Fibroblast of villous mesenchyme (primary cell): ENCODE measurements at regions not wholly inside any gene's neighbourhood (a gene's known extent, or its start where the extent isn't known, plus 50 kb on each side); places are given as distances from the start of the nearest gene placed in this dataset.

Experiments used
- DNase-seq: peaks from one replicate; pipeline ENCODE4 v3.0.0-alpha.2; 2010; ENCODE audit warnings: low read depth
- H3K4me3 ChIP-seq: 2 replicates; pipeline ENCODE4 v1.5.1; 2011; ENCODE audit warnings: low read depth, mild to moderate bottlenecking, low read length
- CTCF ChIP-seq: IDR thresholded peaks from 2 replicates; pipeline ENCODE4 v1.5.1; 2012; ENCODE audit warnings: low read depth, mild to moderate bottlenecking, low read length; ENCODE audit not compliant: insufficient read depth

DNA sequence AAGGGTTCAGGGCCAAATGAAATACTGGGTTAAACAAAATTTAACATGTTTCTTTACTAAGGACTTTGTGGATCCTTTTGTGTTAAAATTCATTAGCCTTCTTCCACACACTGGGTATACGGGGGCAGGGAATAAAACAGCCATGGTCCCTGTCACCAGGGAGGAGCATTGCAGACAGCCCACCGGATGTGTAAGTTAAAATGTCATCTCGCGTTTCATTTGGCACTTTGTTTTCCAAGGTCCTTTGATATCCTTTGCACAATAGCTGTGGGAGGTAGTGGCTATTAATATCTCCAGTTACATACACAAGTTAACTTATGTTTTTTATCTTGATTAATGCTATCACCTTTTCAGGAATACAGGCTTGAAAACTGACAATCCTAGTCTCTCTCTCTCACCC, 172.7 kb downstream of the BARHL2 start:
- DNase-seq, result no peak
- TF ChIP-seq CTCF, result no peak

DNA sequence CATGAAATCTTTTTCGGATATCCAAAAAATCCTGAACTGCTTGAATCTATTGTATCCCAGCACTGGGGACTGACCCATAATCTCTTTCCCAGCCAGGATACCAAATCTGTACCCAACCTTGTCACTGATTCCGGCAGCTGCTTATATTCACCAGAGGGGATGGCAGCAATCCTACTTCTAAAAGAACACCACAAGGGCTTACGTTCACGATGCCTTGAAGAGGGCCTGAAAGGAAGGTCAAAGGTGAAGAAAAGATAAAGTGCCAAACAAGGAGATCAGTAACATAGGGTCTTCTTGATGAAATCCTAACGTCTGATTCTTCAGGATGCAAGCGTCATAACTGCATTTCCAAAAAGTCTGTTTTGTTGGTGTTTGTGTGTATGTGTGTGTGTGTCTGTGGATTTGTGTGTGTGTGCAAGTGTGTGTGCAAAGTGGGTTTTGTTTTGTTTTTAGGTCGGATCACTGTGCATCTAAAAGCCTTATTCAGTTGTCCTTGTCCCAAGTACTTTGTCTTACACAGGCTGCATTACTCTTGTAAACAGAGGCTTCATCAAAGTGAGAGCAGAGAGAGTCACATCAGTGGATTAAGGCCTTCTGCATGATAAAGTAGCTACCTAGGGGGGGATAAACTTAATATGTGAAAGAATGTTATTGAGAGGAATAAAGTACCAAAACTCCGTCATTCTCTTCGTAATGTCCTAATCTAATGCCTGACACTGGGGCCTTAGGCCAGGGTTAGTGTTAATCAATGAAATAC, 179.3 kb downstream of the BARHL2 start:
- no peak overlapping the region for H3K4me3 ChIP-seq
- TF ChIP-seq CTCF, result no peak
- DNase-seq, result no peak

More for the DNA sequence above, 172.7 kb downstream of the BARHL2 start:
- H3K4me3 ChIP-seq, result no peak overlapping the region

DNA sequence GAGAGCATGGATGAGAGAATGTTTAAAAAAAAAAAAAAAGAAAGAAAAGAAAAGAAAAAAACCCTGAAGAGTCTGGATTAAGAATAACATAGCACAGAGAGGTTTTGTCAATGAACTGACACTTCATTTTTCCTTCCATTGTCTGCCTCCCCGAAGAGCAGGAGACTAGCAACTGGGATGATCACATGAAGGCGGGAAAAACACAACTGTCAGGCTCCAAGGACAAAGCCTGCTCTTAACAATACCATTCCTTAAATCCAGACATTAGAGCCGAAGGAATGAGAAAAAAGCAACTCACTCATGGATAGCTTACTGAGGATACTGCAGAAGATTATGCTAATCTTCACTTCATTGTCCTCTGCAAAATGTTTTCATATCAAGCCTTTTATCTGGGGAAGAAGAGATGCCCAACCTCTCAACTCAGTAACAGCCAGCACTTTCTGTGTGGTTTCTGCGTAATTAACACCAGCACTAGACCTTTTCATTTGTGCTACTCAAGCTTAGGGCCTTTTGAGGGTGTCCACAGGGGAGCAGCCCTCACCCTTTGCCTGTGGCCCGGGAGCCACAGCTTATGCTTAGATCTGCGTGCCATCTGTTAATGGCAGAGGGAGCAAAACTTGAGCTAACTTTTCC, 182.3 kb downstream of the BARHL2 start:
- no peak for DNase-seq
- no peak for TF ChIP-seq CTCF
- no peak overlapping the region for H3K4me3 ChIP-seq

DNA sequence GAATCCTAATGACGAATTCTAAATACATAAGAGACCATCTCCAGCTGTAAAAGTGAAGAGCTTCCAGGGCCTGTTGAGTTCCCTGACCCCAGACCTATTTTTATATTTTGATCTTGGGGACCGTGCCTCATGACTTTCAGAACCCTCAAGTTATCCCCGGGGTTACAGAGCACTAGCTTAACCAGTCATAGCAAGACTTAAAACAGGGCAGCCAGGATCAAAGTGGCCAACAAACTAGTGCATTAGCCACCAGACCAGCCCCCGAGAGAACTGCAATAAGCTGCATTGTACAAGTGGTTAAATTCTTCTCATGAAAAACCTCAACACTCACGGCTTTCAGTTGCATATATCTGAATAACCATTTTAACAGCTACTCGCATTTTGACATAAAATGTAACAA, 183.0 kb downstream of the BARHL2 start:
- DNase-seq, result no peak
- no peak for TF ChIP-seq CTCF
- H3K4me3 ChIP-seq, result no peak overlapping the region

DNA sequence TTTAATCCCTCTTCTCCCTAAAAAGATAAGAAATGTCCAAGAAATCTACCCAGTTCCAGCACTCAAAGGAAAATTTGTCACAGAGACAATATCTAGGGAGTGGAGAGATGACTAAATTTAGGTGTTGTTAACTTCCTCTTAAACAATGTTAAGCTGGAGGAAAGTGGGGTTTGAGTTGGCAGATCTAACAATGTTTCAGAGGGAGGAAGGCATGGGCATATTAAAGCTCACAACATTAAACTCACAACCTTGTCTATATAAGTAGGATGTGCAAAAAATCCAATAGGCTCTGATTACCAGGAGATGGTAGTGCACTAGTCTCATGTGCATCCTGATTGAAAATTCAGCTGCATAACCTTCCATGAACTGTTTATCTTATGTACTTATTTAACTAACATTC, 190.1 kb downstream of the BARHL2 start:
- TF ChIP-seq CTCF, result no peak
- DNase-seq, result no peak

DNA sequence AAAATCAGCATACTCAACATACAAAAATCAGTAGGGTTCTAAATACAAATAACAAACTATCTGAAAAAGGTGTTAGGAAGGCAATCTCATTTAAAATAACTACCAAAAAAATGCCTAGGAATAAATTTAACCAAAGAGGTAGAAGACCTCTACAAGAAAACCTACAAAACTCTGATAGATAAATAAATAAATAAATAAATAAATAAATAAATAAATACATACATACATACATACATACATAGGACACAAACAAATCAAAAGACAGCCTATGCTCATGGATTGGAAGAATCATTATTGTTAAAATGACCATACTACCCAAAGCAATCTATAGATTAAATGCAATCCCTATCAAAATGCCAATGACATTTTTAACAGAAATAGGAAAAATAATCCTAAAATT, 194.7 kb downstream of the BARHL2 start:
- no peak for TF ChIP-seq CTCF
- H3K4me3 ChIP-seq, result no peak overlapping the region
- no peak for DNase-seq

More for the DNA sequence above, 190.1 kb downstream of the BARHL2 start:
- H3K4me3 ChIP-seq, result no peak overlapping the region
